DMS153 treated with DMSO at 0.1 percent for 48 hours (cell line): ENCODE measurements at regions not wholly inside any gene's neighbourhood (a gene's known extent, or its start where the extent isn't known, plus 50 kb on each side); places are given as distances from the start of the nearest gene placed in this dataset.

ENCODE experiments used
- DNase-seq: peaks from one replicate; lab custom pipeline; 2025; ENCODE audit not compliant: unreplicated experiment; lab: John Stamatoyannopoulos, UW

- no peak for DNase-seq
These were observed 543.5 kb downstream of the MMUT start for GRCh38 chr6:48919555-48919954.

GRCh38 chr6:48917233-48917632, 545.8 kb downstream of the MMUT start:
- no peak for DNase-seq

GRCh38 chr6:48916607-48917006, 546.4 kb downstream of the MMUT start:
- peak; percentile 42 for DNase-seq

DNA sequence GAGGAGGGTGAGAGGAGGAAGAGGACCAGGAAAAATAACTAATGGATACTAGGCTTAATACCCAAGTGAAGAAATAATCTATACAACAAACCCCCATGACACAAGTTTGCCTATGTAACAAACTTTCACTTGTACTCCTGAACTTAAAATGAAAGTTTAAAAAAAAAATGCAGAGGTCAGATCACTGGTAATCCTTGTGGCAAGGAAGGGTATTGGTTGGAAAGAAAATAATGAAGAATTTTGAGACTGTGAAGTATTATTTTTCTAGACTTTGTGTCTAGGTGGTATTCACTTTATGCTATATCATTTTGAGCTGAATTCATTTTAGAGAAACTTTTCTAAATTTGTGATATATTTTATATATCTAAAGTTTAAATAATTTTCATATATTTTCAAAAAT, 547.5 kb downstream of the MMUT start:
- DNase-seq: no peak

DNA sequence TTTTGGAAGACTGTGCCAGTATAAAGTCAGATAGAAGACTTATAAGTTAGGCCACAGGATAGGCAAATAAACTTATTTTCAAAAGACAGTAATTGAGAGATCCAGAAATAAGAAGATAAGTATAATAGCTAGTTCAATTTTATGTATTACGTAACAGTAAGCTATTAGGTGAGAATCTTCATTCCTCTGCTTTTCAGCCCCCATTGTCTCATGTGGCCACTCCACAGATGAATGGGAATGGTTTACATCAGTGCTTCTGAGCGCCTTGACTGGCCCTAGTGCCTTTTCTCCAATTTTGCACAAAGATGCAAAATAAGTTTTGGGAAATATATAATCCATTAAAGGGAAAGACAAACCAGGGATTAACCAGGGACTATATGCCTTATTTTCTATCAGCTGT, 550.5 kb downstream of the MMUT start:
- DNase-seq: no peak

DNA sequence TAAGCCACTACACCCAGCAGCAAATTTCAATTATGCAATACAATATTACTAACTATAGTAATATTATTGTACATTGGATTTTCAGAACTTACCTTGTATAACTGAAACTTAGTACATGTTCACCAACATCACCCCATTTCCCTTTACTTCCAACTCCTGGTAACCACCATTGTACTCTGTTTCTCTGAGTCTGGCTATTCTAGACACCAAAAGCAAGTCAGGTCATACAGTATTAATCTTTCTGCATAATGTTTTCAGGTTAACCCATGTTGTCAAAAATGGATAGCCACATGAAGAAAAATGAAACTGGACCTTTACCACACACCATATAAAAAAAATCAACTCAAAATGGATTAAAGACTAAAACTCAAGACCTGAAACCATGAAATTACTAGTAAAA, 558.2 kb downstream of the MMUT start:
- DNase-seq: no peak

DNA sequence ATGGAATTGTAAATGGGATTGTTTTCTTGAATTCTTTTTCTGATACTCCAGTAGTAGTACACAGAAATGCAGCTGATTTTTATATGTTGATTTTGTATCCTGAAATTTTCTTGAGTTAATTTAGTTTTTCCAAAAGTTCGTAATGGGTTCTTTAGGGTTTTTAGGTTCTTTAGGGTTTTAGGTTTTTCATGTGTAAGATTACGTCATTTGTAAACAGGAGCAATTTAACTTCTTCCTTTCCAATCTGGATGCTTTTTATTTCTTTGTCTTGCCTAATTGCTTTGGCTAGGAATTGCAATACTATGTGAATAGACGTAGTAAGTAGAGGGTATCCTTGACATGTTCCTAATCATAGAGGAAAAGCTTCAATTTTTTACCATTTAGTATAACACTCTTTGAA, 568.6 kb downstream of the MMUT start:
- DNase-seq: no peak

GRCh38 chr6:48893048-48893447, 570.0 kb downstream of the MMUT start:
- no peak for DNase-seq

DNA sequence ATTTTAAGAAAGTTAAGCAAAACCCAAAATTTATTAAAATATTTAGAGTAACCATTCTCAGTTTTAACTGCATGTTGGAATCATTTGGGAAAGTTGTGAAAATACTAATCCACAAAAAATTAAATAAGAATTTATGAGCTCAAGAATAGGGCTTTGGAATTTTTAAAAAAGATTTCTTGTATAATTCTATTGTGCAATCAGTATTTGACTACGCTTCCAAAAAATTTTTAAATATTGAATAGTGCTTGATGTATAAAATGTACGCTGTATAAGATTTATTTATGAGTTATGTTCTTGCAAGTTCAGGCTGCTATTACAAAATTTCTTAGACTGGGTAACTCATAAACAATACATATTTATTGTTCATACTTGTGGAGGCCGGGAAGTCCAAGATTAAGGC, 571.7 kb downstream of the MMUT start:
- DNase-seq: no peak

DNA sequence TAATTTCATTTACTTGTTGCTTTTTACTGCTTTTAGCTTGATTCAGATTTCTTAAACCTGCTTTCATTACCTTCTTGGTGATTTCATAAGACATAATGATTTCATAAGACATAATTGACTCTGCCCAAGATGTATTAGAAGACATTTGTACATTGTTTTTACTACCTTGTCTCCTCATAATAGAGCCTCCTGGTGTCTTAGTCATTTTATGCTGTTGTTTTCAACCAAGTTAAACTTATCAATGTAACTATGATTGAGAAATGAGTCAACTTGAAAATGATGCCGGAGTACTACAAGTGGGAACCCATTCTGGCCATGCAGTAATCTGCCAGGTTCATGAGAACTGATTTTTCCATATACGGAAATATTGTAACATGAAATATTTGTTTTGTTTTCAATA, 573.6 kb downstream of the MMUT start:
- no peak for DNase-seq

DNA sequence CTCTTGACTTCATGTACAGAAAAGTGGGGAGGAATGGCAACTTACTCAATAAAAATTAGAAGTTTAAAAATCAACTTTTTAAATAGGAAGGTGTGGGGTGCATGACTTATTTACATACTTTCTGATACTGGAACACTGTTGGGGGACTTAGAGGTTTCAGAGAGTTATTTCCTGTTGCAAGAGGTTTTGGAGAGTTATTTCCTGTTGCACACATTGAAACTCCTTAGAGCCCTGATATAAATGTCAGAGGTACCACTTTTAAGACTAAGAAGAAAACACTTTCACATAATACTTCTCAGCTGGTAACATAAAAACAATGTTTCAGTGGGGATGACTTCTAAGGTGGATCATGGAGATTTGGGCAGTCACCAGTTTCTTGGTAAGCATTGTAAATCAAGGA, 579.9 kb downstream of the MMUT start:
- DNase-seq: no peak

DNA sequence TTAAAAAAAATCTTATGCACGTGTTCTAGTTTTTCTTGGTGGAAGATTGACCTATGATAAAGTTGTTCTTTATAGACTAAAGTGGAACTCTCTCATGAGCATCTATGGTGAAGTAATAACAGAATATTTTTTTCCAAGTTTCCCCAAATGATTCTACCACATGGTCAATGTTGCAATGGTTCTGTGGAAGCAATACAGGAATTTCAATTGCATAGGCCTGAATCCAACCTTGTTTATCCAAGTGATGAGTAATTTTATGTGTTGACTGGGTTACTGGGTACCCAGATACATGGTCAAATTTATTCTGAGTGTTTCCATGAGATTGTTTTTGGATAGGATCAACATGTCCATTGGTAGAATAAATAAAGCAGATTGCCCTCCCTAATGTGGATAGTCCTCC, 581.5 kb downstream of the MMUT start:
- no peak for DNase-seq

GRCh38 chr6:48869595-48869994, 593.5 kb downstream of the MMUT start:
- DNase-seq: no peak

GRCh38 chr6:48866682-48867081, 596.4 kb downstream of the MMUT start:
- DNase-seq: no peak

DNA sequence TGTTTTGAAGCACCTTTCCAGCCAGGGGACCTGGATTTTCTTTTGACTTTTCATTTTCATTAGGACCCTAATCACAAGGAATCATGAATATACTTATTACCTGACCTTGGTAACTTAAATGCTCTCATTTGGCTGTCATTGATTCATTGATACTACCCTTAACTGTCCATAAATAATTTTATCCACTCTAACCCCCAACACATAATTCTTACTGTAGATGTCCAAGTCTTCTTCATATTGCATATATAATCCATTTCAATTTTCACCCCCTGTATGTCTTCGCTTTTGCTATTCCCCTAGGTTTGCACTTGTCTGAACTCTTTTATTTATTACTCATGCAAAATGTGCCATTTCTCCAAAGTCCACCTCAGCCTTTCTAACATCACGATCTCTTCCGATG, 602.9 kb downstream of the MMUT start:
- no peak for DNase-seq

GRCh38 chr6:48859562-48860123, 603.4 kb downstream of the MMUT start:
- DNase-seq: no peak

DNA sequence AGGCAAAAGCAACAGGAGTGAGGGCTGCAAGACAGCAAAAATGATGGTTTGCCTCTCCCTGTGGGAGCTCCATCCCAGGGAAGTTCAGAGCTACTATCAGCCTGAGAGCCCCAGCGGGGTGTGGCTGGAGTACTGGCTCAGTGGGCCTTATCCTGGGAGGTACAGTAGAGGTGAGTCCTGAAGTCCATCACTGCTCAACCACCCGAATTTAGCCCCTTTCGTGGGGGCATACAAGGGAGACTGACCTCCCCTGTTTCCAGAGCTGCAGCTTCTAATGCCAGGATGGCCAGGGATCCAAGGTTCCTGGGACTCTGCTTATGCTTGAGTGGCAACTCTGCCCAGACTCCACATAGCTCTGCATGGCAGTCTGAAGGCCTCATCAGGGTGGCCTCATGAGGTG, 617.8 kb downstream of the MMUT start:
- DNase-seq: no peak

DNA sequence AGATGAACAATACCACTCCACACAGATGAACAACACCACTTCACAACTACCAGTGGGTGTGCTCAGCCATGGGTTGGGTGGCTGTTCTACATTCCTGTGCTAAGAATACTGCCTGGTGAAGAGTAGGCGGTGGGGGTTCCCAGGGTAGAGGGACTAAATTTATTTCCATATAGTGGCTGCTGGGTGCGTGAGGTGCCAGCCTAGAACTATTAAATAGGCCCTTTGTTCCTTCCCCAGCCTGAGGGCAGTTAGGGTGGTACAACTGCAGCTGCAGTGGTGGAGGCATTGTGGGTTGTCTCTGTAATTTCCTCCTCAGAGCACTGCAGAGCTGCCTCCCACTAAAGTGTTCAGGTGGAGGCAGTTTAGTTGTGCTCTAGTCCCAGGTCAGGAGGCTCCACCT, 618.4 kb downstream of the MMUT start:
- no peak for DNase-seq

DNA sequence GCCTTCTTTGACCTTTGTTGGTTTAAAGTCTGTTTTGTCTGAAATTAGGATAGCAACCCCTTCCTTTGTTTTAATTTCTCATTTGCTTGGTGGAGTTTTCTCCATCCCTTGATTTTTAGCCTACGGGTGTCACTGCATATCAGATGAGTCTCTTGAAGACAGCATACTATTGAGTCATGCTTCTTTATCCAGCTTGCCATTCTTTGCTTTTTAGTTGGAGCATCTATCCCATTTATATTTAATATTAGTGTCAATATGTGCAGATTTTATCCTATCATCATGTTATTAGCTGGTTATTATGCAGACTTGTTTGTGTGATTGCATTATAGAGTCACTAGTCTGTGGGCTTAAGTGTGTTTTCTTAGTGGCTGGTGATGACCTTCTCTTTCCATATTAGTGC, 622.2 kb downstream of the MMUT start:
- no peak for DNase-seq

GRCh38 chr6:48839206-48839605, 623.8 kb downstream of the MMUT start:
- no peak for DNase-seq

GRCh38 chr6:48837744-48838143, 625.3 kb downstream of the MMUT start:
- DNase-seq: no peak

DNA sequence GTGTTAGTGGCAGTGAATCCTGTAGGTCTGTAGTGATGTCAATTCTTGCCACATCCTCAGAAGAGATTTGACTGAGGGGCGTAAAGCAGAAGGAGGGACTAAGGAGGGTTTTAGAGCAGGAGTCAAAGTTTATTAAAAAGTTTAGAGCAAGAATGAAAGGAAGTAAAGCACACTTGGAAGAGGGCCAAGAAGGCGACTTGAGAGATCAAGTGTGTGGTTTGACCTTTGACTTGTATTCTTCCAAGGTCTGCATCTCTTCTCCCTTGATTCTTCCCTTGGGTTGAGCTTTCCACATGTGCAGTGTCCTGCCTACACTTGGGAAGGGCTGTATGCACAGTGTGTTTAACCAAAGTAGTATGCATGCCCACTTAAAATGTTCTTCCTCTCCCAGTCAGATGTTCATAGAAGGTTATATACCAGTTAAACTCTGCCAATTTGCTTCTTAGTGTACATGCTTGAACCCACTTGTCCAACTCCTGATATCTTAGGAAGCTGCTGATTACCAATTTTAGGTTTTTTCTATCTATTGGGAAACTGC, 627.6 kb downstream of the MMUT start:
- DNase-seq: no peak

DNA sequence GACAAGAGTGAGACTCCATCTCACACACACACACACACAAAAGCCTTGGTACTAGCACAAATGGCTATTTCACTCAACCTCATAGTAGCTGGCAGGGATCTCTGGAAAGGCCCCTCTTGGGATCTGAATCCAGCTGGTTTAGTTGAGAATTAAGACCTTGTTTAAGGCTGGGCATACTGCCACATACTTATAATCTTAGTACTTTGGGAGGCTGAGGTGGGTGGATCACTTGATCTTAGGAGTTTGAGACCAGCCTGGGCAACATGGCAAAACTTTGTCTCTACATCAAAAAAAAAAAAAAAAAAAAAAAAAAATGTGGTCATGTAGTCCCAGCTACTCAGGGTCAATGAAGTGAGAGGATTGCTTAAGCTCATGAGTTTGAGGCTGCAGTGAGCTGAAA, 628.3 kb downstream of the MMUT start:
- DNase-seq: no peak

DNA sequence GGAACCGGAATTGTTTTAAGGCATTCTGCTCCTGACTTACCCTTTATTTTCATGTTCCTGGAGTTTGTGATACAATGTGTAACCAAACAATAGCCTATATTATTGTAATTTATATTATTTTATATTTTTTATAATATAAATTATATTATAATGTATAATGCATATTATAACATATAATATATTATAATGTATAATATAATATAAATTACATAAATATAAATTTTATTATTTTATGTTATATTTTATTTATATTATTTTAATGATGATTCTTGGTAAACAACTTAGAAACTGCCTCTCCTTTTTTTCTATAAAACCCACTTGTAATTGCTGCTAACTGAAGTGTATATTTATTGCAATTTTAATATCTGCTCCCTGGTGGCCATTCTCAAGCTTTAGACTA, 629.1 kb downstream of the MMUT start:
- no peak for DNase-seq
